CD8-positive, alpha-beta memory T cell (primary cell): ENCODE measurements at regions not wholly inside any gene's neighbourhood (a gene's known extent, or its start where the extent isn't known, plus 50 kb on each side); places are given as distances from the start of the nearest gene placed in this dataset.

Experiments used
- CTCF ChIA-PET: fragments of 350-600 bp; sonication (Branson Sonifier 250); formaldehyde crosslinking; loops from one replicate; lab custom pipeline; 2021; ENCODE audit warnings: antibody characterized with exemption; lab: Charles Lee
- POLR2A ChIA-PET: fragments of 350-600 bp; sonication (Branson Sonifier 250); formaldehyde crosslinking; loops from one replicate; lab custom pipeline; 2021; ENCODE audit warnings: antibody characterized with exemption; lab: Charles Lee
- DNase-seq, 5 donors: peaks; one replicate each; pipeline versions ENCODE4 v3.0.0 to v3.0.0-alpha.2; 2020 to 2022; ENCODE audit warnings: mixed read lengths in 1 of 5
- H3K27ac ChIP-seq: one replicate; pipeline ENCODE4 v1.7.0; 2013; ENCODE audit warnings: low read depth, mild to moderate bottlenecking, low read length, moderate library complexity
- H3K27me3 ChIP-seq: 2 replicates; pipeline ENCODE4 v1.7.0; 2013; ENCODE audit warnings: low read length, mild to moderate bottlenecking; ENCODE audit not compliant: insufficient read depth, poor library complexity, severe bottlenecking
- H3K36me3 ChIP-seq: 2 replicates; pipeline ENCODE4 v1.7.0; 2013; ENCODE audit warnings: mild to moderate bottlenecking, low read length, moderate library complexity; ENCODE audit not compliant: insufficient read depth
- H3K4me1 ChIP-seq: 2 replicates; pipeline ENCODE4 v1.7.0; 2013; ENCODE audit warnings: mild to moderate bottlenecking, low read length, moderate library complexity; ENCODE audit not compliant: insufficient read depth
- H3K4me3 ChIP-seq: 2 replicates; pipeline ENCODE4 v1.7.0; 2013; ENCODE audit warnings: mild to moderate bottlenecking, low read length
- H3K9me3 ChIP-seq: 2 replicates; pipeline ENCODE4 v1.7.0; 2013; ENCODE audit warnings: mild to moderate bottlenecking, low read length
- H3K27ac Mint-ChIP-seq, 8 donors: one replicate each; pipeline ENCODE4 v1.8.0; 2020 to 2021; ENCODE audit warnings: mixed read lengths in 8 of 8, mild to moderate bottlenecking in 6 of 8, inconsistent platforms in 3 of 8, moderate library complexity in 3 of 8
- H3K27me3 Mint-ChIP-seq, 2 donors: one replicate each; pipeline ENCODE4 v1.8.0; 2020 to 2021; ENCODE audit warnings: mixed read lengths in 2 of 2, mild to moderate bottlenecking in 1 of 2, moderate library complexity in 1 of 2
- H3K36me3 Mint-ChIP-seq, 3 donors: one replicate each; pipeline ENCODE4 v1.8.0; 2020 to 2021; ENCODE audit warnings: mixed read lengths in 3 of 3, inconsistent platforms in 1 of 3, mild to moderate bottlenecking in 1 of 3
- H3K4me1 Mint-ChIP-seq, 3 donors: one replicate each; pipeline ENCODE4 v1.8.0; 2020 to 2021; ENCODE audit warnings: mixed read lengths in 3 of 3, inconsistent platforms in 1 of 3, mild to moderate bottlenecking in 1 of 3
- H3K4me3 Mint-ChIP-seq, 7 donors: one replicate each; pipeline ENCODE4 v1.8.0; 2020 to 2021; ENCODE audit warnings: mixed read lengths in 7 of 7, mild to moderate bottlenecking in 6 of 7, moderate library complexity in 4 of 7, inconsistent platforms in 2 of 7
- H3K9me3 Mint-ChIP-seq, 5 donors: one replicate each; pipeline ENCODE4 v1.8.0; 2020 to 2022; ENCODE audit warnings: mixed read lengths in 5 of 5, mild to moderate bottlenecking in 3 of 5, moderate library complexity in 2 of 5, inconsistent platforms in 1 of 5

DNA sequence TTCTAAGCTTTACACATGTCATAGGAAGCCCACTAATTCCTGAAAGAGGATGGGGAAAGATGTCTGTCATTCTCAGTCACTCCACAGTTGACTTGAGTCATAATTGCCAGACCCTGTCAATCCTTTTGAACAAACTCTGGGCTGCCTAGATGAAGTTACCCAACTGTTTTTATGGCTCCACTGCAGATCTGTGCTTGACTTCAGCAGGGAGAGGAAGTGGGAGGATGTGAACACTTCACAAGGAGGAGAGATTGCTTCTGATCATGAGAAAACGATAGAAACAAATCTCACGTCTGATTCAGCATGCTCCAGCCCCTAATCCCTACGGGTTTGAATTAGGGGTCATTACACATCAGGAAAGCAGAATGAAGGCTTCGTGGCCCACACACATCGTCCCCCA is 596.6 kb upstream of the CELF2 start:
- CTCF ChIA-PET: no interaction called here
- POLR2A ChIA-PET: no interaction called here
- Histone ChIP-seq H3K27ac (no peak overlapping the region), H3K27me3 (no peaks in the 10 kb centered on the region), H3K4me3 (no peak overlapping the region), H3K36me3 (no peaks in the 10 kb centered on the region), H3K4me1 (peaks cover 4% of the 10 kb centered on the region), H3K9me3 (no peaks in the 10 kb centered on the region)
- H3K27ac Mint-ChIP-seq: no peak overlapping the region
- H3K4me3 Mint-ChIP-seq: no peak overlapping the region
- no peak for DNase-seq
- H3K9me3 Mint-ChIP-seq: peaks cover 0 to 3% (median 0%) of the 10 kb centered on the region in 5 donors
- no peaks in the 10 kb centered on the region for H3K36me3 Mint-ChIP-seq
- peaks cover 0 to 11% (median 0%) of the 10 kb centered on the region in 3 donors for H3K4me1 Mint-ChIP-seq
- H3K27me3 Mint-ChIP-seq: peaks cover 0 to 1% of the 10 kb centered on the region in 2 donors

DNA sequence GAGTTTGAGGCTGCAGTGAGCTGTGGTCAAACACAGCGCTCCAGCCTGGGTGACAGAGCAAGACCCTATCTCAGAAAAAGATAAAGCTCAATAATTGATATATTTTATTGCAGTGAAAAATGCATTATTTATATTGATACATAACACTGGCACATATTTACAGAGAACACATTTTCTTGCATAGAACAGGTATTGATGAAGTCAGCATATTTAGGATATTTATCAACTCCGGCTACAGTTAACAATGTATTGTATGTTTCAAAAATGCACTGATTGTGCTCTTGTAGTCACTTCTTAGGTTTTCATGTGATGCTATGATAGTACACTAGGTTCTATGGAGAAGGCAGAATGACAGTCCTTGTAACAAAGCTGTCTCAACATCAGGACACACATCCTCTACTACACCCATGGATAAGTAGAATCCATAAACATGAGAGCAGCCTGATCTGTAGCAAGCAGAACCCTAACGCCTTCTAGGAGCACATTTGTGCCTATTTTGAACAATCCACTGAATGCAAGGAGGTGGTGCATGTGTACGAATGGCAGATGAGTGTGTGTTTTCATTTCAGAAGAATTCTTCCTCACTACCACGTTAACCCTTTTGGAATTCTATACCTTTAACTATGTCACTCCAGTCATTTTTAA is 586.1 kb upstream of the CELF2 start:
- Histone ChIP-seq H3K27ac (no peak overlapping the region), H3K9me3 (no peaks in the 10 kb centered on the region), H3K4me3 (no peak overlapping the region), H3K27me3 (no peaks in the 10 kb centered on the region), H3K36me3 (no peaks in the 10 kb centered on the region), H3K4me1 (no peaks in the 10 kb centered on the region)
- H3K27ac Mint-ChIP-seq: no peak overlapping the region
- ChIA-PET POLR2A (no interaction called here), CTCF (interaction anchor here (0.7 kb wide), 1 partner anchor 117 kb away, joined by 3 read pairs; no protein-coding TSS in a partner anchor)
- H3K36me3 Mint-ChIP-seq: no peaks in the 10 kb centered on the region
- H3K9me3 Mint-ChIP-seq: peaks cover 0 to 11% (median 4%) of the 10 kb centered on the region in 5 donors
- H3K4me1 Mint-ChIP-seq: no peaks in the 10 kb centered on the region
- no peak for DNase-seq
- H3K4me3 Mint-ChIP-seq: no peak overlapping the region
- H3K27me3 Mint-ChIP-seq: peaks cover 0 to 2% of the 10 kb centered on the region in 2 donors

- POLR2A ChIA-PET: no interaction called here
- Mint-ChIP-seq H3K36me3 (no peaks in the 10 kb centered on the region), H3K9me3 (peaks cover 0 to 11% (median 4%) of the 10 kb centered on the region in 5 donors), H3K4me3 (no peak overlapping the region), H3K27me3 (peaks cover 0 to 2% of the 10 kb centered on the region in 2 donors), H3K27ac (no peak overlapping the region), H3K4me1 (no peaks in the 10 kb centered on the region)
- Histone ChIP-seq H3K9me3 (no peaks in the 10 kb centered on the region), H3K4me3 (no peak overlapping the region), H3K27ac (no peak overlapping the region), H3K4me1 (no peaks in the 10 kb centered on the region), H3K27me3 (no peaks in the 10 kb centered on the region), H3K36me3 (no peaks in the 10 kb centered on the region)
- CTCF ChIA-PET: no interaction called here
- DNase-seq: no peak
These were observed 585.2 kb upstream of the CELF2 start for GRCh38 chr10:10432296-10433035.

GRCh38 chr10:10434312-10434711 is 583.4 kb upstream of the CELF2 start:
- no peaks in the 10 kb centered on the region for H3K9me3 ChIP-seq
- no peak for DNase-seq
- H3K4me1 Mint-ChIP-seq: no peaks in the 10 kb centered on the region
- ChIA-PET POLR2A (no interaction called here), CTCF (no interaction called here)
- H3K27me3 ChIP-seq: no peaks in the 10 kb centered on the region
- H3K4me3 ChIP-seq: no peak overlapping the region
- H3K27ac Mint-ChIP-seq: no peak overlapping the region
- H3K4me3 Mint-ChIP-seq: no peak overlapping the region
- H3K9me3 Mint-ChIP-seq: peaks cover 0 to 11% (median 4%) of the 10 kb centered on the region in 5 donors
- no peaks in the 10 kb centered on the region for H3K27me3 Mint-ChIP-seq
- no peaks in the 10 kb centered on the region for H3K36me3 Mint-ChIP-seq
- no peak overlapping the region for H3K27ac ChIP-seq
- no peaks in the 10 kb centered on the region for H3K4me1 ChIP-seq
- no peaks in the 10 kb centered on the region for H3K36me3 ChIP-seq

DNA sequence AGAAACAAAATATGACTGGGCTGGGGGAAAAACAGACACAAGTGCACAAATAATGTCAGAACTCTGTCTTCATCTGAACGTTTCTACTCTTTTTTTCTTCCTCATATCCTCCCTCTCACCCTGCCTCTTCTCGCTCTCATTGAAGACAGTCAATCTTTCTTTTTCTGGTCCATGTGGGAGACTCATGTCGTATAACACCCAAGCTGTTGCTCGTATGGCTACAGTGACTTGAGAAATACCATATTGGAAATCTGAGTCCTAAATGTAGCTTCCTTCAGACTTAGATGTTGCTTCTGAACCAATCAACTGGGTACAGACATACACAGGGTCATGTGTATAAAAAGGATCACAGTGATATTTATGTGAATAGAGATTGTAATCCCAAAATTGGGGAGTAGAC is 579.8 kb upstream of the CELF2 start:
- no peaks in the 10 kb centered on the region for H3K36me3 Mint-ChIP-seq
- no peak overlapping the region for H3K27ac Mint-ChIP-seq
- POLR2A ChIA-PET: no interaction called here
- no peak overlapping the region for H3K27ac ChIP-seq
- H3K4me3 Mint-ChIP-seq: no peak overlapping the region
- no peaks in the 10 kb centered on the region for H3K4me1 ChIP-seq
- no peak for DNase-seq
- H3K9me3 ChIP-seq: no peaks in the 10 kb centered on the region
- H3K27me3 Mint-ChIP-seq: no peaks in the 10 kb centered on the region
- H3K4me3 ChIP-seq: no peak overlapping the region
- H3K36me3 ChIP-seq: no peaks in the 10 kb centered on the region
- peaks cover 0 to 11% (median 4%) of the 10 kb centered on the region in 5 donors for H3K9me3 Mint-ChIP-seq
- CTCF ChIA-PET: no interaction called here
- no peaks in the 10 kb centered on the region for H3K27me3 ChIP-seq
- no peaks in the 10 kb centered on the region for H3K4me1 Mint-ChIP-seq

GRCh38 chr10:10438335-10439100 is 579.2 kb upstream of the CELF2 start:
- Histone ChIP-seq H3K36me3 (no peaks in the 10 kb centered on the region), H3K9me3 (no peaks in the 10 kb centered on the region), H3K27me3 (no peaks in the 10 kb centered on the region), H3K4me1 (no peaks in the 10 kb centered on the region), H3K27ac (no peak overlapping the region), H3K4me3 (no peak overlapping the region)
- Mint-ChIP-seq H3K4me1 (no peaks in the 10 kb centered on the region), H3K36me3 (no peaks in the 10 kb centered on the region), H3K27ac (no peak overlapping the region), H3K4me3 (no peak overlapping the region), H3K27me3 (no peaks in the 10 kb centered on the region), H3K9me3 (peaks cover 0 to 8% (median 4%) of the 10 kb centered on the region in 5 donors)
- no peak for DNase-seq
- ChIA-PET POLR2A (no interaction called here), CTCF (no interaction called here)

- H3K36me3 Mint-ChIP-seq: no peaks in the 10 kb centered on the region
- H3K4me3 ChIP-seq: no peak overlapping the region
- no peak overlapping the region for H3K27ac Mint-ChIP-seq
- no peaks in the 10 kb centered on the region for H3K27me3 ChIP-seq
- H3K36me3 ChIP-seq: no peaks in the 10 kb centered on the region
- ChIA-PET CTCF (no interaction called here), POLR2A (no interaction called here)
- H3K4me3 Mint-ChIP-seq: no peak overlapping the region
- H3K27me3 Mint-ChIP-seq: no peaks in the 10 kb centered on the region
- no peaks in the 10 kb centered on the region for H3K4me1 ChIP-seq
- H3K9me3 ChIP-seq: no peaks in the 10 kb centered on the region
- DNase-seq: no peak
- peaks cover 0 to 3% (median 0%) of the 10 kb centered on the region in 5 donors for H3K9me3 Mint-ChIP-seq
- no peak overlapping the region for H3K27ac ChIP-seq
- no peaks in the 10 kb centered on the region for H3K4me1 Mint-ChIP-seq
These were observed 560.8 kb upstream of the CELF2 start for GRCh38 chr10:10456856-10457255.

- CTCF ChIA-PET: no interaction called here
- no peak overlapping the region for H3K27ac ChIP-seq
- no peak for DNase-seq
- Mint-ChIP-seq H3K36me3 (no peaks in the 10 kb centered on the region), H3K9me3 (peaks cover 0 to 3% (median 0%) of the 10 kb centered on the region in 5 donors), H3K27me3 (no peaks in the 10 kb centered on the region), H3K27ac (peak overlapping the region in 1 of 8 donors; percentile 9), H3K4me1 (no peaks in the 10 kb centered on the region), H3K4me3 (no peak overlapping the region)
- H3K36me3 ChIP-seq: no peaks in the 10 kb centered on the region
- POLR2A ChIA-PET: no interaction called here
- H3K4me1 ChIP-seq: no peaks in the 10 kb centered on the region
- H3K27me3 ChIP-seq: no peaks in the 10 kb centered on the region
- H3K4me3 ChIP-seq: no peak overlapping the region
- no peaks in the 10 kb centered on the region for H3K9me3 ChIP-seq
These were observed 557.2 kb upstream of the CELF2 start for GRCh38 chr10:10460451-10460850.
